ENCODE measurements at regions not wholly inside any gene's neighbourhood (a gene's known extent, or its start where the extent isn't known, plus 50 kb on each side); places are given as distances from the start of the nearest gene placed in this dataset.

GRCh38 chr19:30932854-30933253, 416.4 kb downstream of the TSHZ3 start:
- no peak for DNase-seq

GRCh38 chr19:30930941-30931706, 418.1 kb downstream of the TSHZ3 start:
- DNase-seq, result no peak

- DNase-seq, result no peak
These were observed 421.5 kb downstream of the TSHZ3 start for GRCh38 chr19:30927705-30928104.

GRCh38 chr19:30924670-30925069, 424.6 kb downstream of the TSHZ3 start:
- DNase-seq, result no peak

GRCh38 chr19:30924069-30924636, 425.1 kb downstream of the TSHZ3 start:
- no peak for DNase-seq

- DNase-seq, result no peak
These were observed 425.6 kb downstream of the TSHZ3 start for GRCh38 chr19:30923621-30924020.

GRCh38 chr19:30923096-30923495, 426.1 kb downstream of the TSHZ3 start:
- DNase-seq, result no peak

- no peak for DNase-seq
These were observed 429.0 kb downstream of the TSHZ3 start for GRCh38 chr19:30920222-30920621.

GRCh38 chr19:30919737-30920136, 429.5 kb downstream of the TSHZ3 start:
- no peak for DNase-seq

GRCh38 chr19:30916238-30916637, 433.0 kb downstream of the TSHZ3 start:
- DNase-seq, result no peak

GRCh38 chr19:30911491-30911890, 437.7 kb downstream of the TSHZ3 start:
- DNase-seq, result no peak

GRCh38 chr19:30910485-30911240, 438.6 kb downstream of the TSHZ3 start:
- DNase-seq, result no peak

- no peak for DNase-seq
These were observed 440.0 kb downstream of the TSHZ3 start for GRCh38 chr19:30909216-30909615.

GRCh38 chr19:30908262-30908771, 440.9 kb downstream of the TSHZ3 start:
- DNase-seq, result no peak

GRCh38 chr19:30906871-30907270, 442.4 kb downstream of the TSHZ3 start:
- no peak for DNase-seq

- DNase-seq, result no peak
These were observed 449.2 kb downstream of the TSHZ3 start for GRCh38 chr19:30900051-30900450.

- no peak for DNase-seq
These were observed 450.7 kb downstream of the TSHZ3 start for GRCh38 chr19:30898353-30899103.

- DNase-seq, result no peak
These were observed 451.7 kb downstream of the TSHZ3 start for GRCh38 chr19:30897553-30897952.

GRCh38 chr19:30897034-30897433, 452.2 kb downstream of the TSHZ3 start:
- DNase-seq, result no peak

GRCh38 chr19:30896554-30896953, 452.7 kb downstream of the TSHZ3 start:
- DNase-seq, result no peak

GRCh38 chr19:30895946-30896345, 453.3 kb downstream of the TSHZ3 start:
- no peak for DNase-seq

- no peak for DNase-seq
These were observed 458.2 kb downstream of the TSHZ3 start for GRCh38 chr19:30891051-30891450.

GRCh38 chr19:30890033-30890432, 459.2 kb downstream of the TSHZ3 start:
- DNase-seq, result no peak
